Neural cell (in vitro differentiated cells): ENCODE measurements at regions not wholly inside any gene's neighbourhood (a gene's known extent, or its start where the extent isn't known, plus 50 kb on each side); places are given as distances from the start of the nearest gene placed in this dataset.

Experiments
- H2AFZ ChIP-seq: fragments of 200-600, 300-800 bp; sonication (generic), shearing (Covaris generic); 2 replicates; pipeline ENCODE4 v1.6.0; 2014; ENCODE audit warnings: low read depth, mild to moderate bottlenecking, antibody characterized with exemption, low read length, moderate library complexity
- H3F3A ChIP-seq: fragments of 200-600 bp; shearing (Covaris generic); 2 replicates; pipeline ENCODE4 v1.6.1; 2016; ENCODE audit warnings: mild to moderate bottlenecking, moderate library complexity, mixed read lengths, antibody characterized with exemption, low read length; ENCODE audit not compliant: insufficient read depth, poor library complexity, severe bottlenecking
- H3K27ac ChIP-seq: fragments of 200-600, 300-800 bp; sonication (generic), shearing (Covaris generic); 2 replicates; pipeline ENCODE4 v1.5.1; 2014; ENCODE audit warnings: mild to moderate bottlenecking, low read length, moderate library complexity
- H3K27me3 ChIP-seq: fragments of 300-800, 200-600 bp; sonication (generic), shearing (Covaris generic); 2 replicates; pipeline ENCODE4 v1.6.0; 2014; ENCODE audit warnings: mild to moderate bottlenecking, low read depth, low read length, moderate library complexity; ENCODE audit not compliant: insufficient read depth
- H3K36me3 ChIP-seq: fragments of 300-800, 200-600 bp; sonication (generic), shearing (Covaris generic); 2 replicates; pipeline ENCODE4 v1.5.1; 2014; ENCODE audit warnings: mild to moderate bottlenecking, antibody characterized with exemption, low read length, moderate library complexity; ENCODE audit not compliant: insufficient read depth
- H3K4me2 ChIP-seq: fragments of 300-800, 200-600 bp; sonication (generic), shearing (Covaris generic); 2 replicates; pipeline ENCODE4 v1.6.0; 2014; ENCODE audit warnings: mild to moderate bottlenecking, low read length
- H3K4me3 ChIP-seq: fragments of 300-800, 200-600 bp; sonication (generic), shearing (Covaris generic); 2 replicates; pipeline ENCODE4 v1.5.1; 2014; ENCODE audit warnings: mild to moderate bottlenecking, low read length, moderate library complexity
- H3K79me2 ChIP-seq: fragments of 200-600 bp; shearing (Covaris generic); replicated peaks from 2 replicates; pipeline ENCODE4 v1.6.0; 2014; ENCODE audit warnings: mild to moderate bottlenecking, low read length, moderate library complexity; ENCODE audit not compliant: insufficient read depth
- H3K9ac ChIP-seq: fragments of 300-800, 200-600 bp; sonication (generic), shearing (Covaris generic); 2 replicates; pipeline ENCODE4 v1.6.1; 2016; ENCODE audit warnings: mild to moderate bottlenecking, low read length, mixed read lengths
- H3K9me2 ChIP-seq: fragments of 200-600 bp; shearing (Covaris generic); 2 replicates; pipeline ENCODE4 v1.6.1; 2016; ENCODE audit warnings: mild to moderate bottlenecking, low read length, mixed read lengths; ENCODE audit not compliant: insufficient read depth
- H3K9me3 ChIP-seq: fragments of 200-600, 300-800 bp; sonication (generic), shearing (Covaris generic); 2 replicates; pipeline ENCODE4 v1.6.1; 2016; ENCODE audit warnings: mild to moderate bottlenecking, mixed run types, low read length, moderate library complexity, mixed read lengths
- H4K20me1 ChIP-seq: fragments of 200-600 bp; shearing (Covaris generic); 2 replicates; pipeline ENCODE4 v1.6.1; 2016; ENCODE audit warnings: mild to moderate bottlenecking, mixed run types; ENCODE audit not compliant: insufficient read depth
- EP300 ChIP-seq: fragments of 450-650 bp; conservative IDR thresholded peaks from 2 replicates; pipeline ENCODE4 v1.6.1; 2014; ENCODE audit warnings: antibody characterized with exemption, mild to moderate bottlenecking, moderate library complexity; ENCODE audit not compliant: poor library complexity, severe bottlenecking
- EZH2 ChIP-seq: fragments of 200-600, 300-800 bp; shearing (Covaris generic), sonication (generic); IDR thresholded peaks from 2 replicates; pipeline ENCODE4 v1.6.1; 2014; ENCODE audit warnings: antibody characterized with exemption, low read length, borderline replicate concordance, mild to moderate bottlenecking; ENCODE audit not compliant: insufficient read depth, poor library complexity, severe bottlenecking
- MXI1 ChIP-seq: fragments of 450-650 bp; conservative IDR thresholded peaks from 2 replicates; pipeline ENCODE4 v1.6.1; 2014; ENCODE audit warnings: antibody characterized with exemption, mild to moderate bottlenecking; ENCODE audit not compliant: poor library complexity, severe bottlenecking
- POLR2AphosphoS5 ChIP-seq: IDR thresholded peaks from 2 replicates; pipeline ENCODE4 v1.6.1; 2012
- RAD21 ChIP-seq: fragments of 450-650 bp; conservative IDR thresholded peaks from 2 replicates; pipeline ENCODE4 v1.6.1; 2014; ENCODE audit warnings: antibody characterized with exemption, mild to moderate bottlenecking, moderate library complexity
- SMC3 ChIP-seq: fragments of 450-650 bp; conservative IDR thresholded peaks from 2 replicates; pipeline ENCODE4 v1.6.1; 2014; ENCODE audit warnings: antibody characterized with exemption, mild to moderate bottlenecking, moderate library complexity; ENCODE audit not compliant: poor library complexity
- TAF1 ChIP-seq: IDR thresholded peaks from 2 replicates; pipeline ENCODE4 v1.6.1; 2012; ENCODE audit warnings: low read depth
- TF ChIP-seq, protein P1 (sequence below): IDR thresholded peaks from 2 replicates; pipeline ENCODE4 v1.6.1; 2012; ENCODE audit warnings: borderline replicate concordance
- TF ChIP-seq, protein P2 (sequence below): fragments of 450-650 bp; IDR thresholded peaks from 2 replicates; pipeline ENCODE4 v1.5.1; 2014; ENCODE audit warnings: antibody characterized with exemption, mild to moderate bottlenecking, moderate library complexity; ENCODE audit not compliant: poor library complexity, severe bottlenecking

DNA sequence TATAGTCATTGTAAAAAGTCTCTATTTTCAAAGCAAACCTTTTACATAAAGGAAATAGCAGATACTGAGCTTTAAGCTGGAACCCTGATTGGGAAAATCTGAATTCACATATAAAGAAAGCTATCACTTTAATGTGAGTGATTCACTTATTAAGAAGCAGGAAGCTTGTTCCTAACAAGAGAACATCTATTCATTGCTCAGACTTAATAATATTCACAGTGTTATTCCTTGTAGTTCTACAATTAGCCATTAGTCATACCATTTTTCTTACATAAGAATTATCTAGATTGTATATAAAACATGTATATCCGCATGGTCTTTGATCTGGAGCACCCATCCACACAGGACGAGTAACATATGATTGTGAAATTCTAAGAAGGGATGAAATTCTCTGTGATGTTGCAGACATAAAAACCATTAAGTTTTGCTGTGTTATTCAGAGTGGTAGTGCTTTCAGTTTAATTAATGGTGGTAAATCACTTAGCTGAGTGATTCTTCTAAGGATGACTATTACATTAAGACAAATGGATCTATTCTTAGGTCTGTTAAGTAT, 71.1 kb upstream of the FOXQ1 start:
- no peaks in the 10 kb centered on the region for H3F3A ChIP-seq
- H3K4me2 ChIP-seq = no peak overlapping the region
- no peaks in the 10 kb centered on the region for H4K20me1 ChIP-seq
- no peak overlapping the region for H3K4me3 ChIP-seq
- no peak overlapping the region for H2AFZ ChIP-seq
- H3K9ac ChIP-seq = no peak overlapping the region
- no peaks in the 10 kb centered on the region for H3K9me2 ChIP-seq
- no peaks in the 10 kb centered on the region for H3K79me2 ChIP-seq
- no peaks in the 10 kb centered on the region for H3K27me3 ChIP-seq
- no peak for TF ChIP-seq RAD21
- no peaks in the 10 kb centered on the region for H3K9me3 ChIP-seq
- no peaks in the 10 kb centered on the region for H3K36me3 ChIP-seq
- no peak overlapping the region for H3K27ac ChIP-seq

DNA sequence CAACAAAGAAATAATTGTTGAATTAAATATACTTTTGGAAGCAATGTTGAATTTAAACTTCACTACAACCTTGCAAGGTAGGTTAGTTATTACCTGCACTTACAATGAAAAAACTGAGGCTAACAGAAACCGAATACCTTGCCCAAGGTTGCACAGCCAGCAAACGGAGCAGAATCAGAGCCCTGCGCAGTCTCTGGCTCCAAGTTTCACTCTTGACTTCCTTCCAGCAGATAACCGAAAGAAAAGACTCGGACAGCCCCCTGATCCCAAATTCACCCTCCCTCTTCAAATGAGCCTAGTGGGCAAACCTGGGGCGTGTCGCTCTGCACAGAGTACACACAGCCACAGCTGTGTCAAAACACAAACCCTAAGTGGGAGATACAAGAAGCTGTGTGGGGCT, 72.1 kb upstream of the FOXQ1 start:
- H3K9me3 ChIP-seq = no peaks in the 10 kb centered on the region
- H3K27ac ChIP-seq = no peak overlapping the region
- no peaks in the 10 kb centered on the region for H3K9me2 ChIP-seq
- H3K4me3 ChIP-seq = no peak overlapping the region
- H3F3A ChIP-seq = no peaks in the 10 kb centered on the region
- H4K20me1 ChIP-seq = no peaks in the 10 kb centered on the region
- TF ChIP-seq, protein P1, sequence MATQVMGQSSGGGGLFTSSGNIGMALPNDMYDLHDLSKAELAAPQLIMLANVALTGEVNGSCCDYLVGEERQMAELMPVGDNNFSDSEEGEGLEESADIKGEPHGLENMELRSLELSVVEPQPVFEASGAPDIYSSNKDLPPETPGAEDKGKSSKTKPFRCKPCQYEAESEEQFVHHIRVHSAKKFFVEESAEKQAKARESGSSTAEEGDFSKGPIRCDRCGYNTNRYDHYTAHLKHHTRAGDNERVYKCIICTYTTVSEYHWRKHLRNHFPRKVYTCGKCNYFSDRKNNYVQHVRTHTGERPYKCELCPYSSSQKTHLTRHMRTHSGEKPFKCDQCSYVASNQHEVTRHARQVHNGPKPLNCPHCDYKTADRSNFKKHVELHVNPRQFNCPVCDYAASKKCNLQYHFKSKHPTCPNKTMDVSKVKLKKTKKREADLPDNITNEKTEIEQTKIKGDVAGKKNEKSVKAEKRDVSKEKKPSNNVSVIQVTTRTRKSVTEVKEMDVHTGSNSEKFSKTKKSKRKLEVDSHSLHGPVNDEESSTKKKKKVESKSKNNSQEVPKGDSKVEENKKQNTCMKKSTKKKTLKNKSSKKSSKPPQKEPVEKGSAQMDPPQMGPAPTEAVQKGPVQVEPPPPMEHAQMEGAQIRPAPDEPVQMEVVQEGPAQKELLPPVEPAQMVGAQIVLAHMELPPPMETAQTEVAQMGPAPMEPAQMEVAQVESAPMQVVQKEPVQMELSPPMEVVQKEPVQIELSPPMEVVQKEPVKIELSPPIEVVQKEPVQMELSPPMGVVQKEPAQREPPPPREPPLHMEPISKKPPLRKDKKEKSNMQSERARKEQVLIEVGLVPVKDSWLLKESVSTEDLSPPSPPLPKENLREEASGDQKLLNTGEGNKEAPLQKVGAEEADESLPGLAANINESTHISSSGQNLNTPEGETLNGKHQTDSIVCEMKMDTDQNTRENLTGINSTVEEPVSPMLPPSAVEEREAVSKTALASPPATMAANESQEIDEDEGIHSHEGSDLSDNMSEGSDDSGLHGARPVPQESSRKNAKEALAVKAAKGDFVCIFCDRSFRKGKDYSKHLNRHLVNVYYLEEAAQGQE = no peak
- TF ChIP-seq TAF1 (no peak), RAD21 (no peak), EZH2 (no peak), EP300 (no peak), SMC3 (no peak), POLR2AphosphoS5 (no peak), MXI1 (no peak)
- TF ChIP-seq, protein P2, sequence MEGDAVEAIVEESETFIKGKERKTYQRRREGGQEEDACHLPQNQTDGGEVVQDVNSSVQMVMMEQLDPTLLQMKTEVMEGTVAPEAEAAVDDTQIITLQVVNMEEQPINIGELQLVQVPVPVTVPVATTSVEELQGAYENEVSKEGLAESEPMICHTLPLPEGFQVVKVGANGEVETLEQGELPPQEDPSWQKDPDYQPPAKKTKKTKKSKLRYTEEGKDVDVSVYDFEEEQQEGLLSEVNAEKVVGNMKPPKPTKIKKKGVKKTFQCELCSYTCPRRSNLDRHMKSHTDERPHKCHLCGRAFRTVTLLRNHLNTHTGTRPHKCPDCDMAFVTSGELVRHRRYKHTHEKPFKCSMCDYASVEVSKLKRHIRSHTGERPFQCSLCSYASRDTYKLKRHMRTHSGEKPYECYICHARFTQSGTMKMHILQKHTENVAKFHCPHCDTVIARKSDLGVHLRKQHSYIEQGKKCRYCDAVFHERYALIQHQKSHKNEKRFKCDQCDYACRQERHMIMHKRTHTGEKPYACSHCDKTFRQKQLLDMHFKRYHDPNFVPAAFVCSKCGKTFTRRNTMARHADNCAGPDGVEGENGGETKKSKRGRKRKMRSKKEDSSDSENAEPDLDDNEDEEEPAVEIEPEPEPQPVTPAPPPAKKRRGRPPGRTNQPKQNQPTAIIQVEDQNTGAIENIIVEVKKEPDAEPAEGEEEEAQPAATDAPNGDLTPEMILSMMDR = no peak
- no peak overlapping the region for H3K4me2 ChIP-seq
- H3K79me2 ChIP-seq = no peaks in the 10 kb centered on the region
- H3K27me3 ChIP-seq = no peaks in the 10 kb centered on the region
- H2AFZ ChIP-seq = no peak overlapping the region
- no peaks in the 10 kb centered on the region for H3K36me3 ChIP-seq
- H3K9ac ChIP-seq = no peak overlapping the region

DNA sequence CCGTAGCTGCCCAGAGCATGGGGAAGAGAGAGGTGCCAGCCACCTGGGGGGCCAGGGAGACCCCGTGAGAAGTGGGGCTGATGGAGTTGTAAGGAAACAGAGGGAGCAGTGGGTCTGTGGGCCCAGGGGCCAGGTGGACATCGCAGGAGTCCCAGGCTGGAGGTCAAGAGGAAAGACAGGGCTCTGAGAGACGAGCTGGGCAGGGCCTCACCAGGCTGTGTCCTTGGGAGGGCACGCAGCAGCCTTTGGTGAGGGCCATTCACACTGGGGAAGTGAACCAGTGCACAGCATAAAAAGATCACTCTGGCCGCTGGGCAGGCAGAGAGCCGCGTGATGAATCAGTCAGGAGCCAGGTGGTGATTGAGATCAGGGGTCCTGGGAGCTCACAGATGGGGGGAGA, 73.9 kb upstream of the FOXQ1 start:
- H3K27ac ChIP-seq = no peak overlapping the region
- H3K9me3 ChIP-seq = no peaks in the 10 kb centered on the region
- H2AFZ ChIP-seq = no peak overlapping the region
- H3K9ac ChIP-seq = no peak overlapping the region
- H3K9me2 ChIP-seq = no peaks in the 10 kb centered on the region
- H3K79me2 ChIP-seq = no peaks in the 10 kb centered on the region
- no peaks in the 10 kb centered on the region for H3K36me3 ChIP-seq
- H3K27me3 ChIP-seq = no peaks in the 10 kb centered on the region
- TF ChIP-seq RAD21 = no peak
- TF ChIP-seq MXI1 = no peak
- TF ChIP-seq, protein P2 = no peak
- no peak for TF ChIP-seq EZH2
- no peak for TF ChIP-seq POLR2AphosphoS5
- TF ChIP-seq SMC3 = no peak
- TF ChIP-seq, protein P1 = no peak
- TF ChIP-seq TAF1 = no peak
- TF ChIP-seq EP300 = no peak
- no peak overlapping the region for H3K4me3 ChIP-seq
- no peaks in the 10 kb centered on the region for H4K20me1 ChIP-seq
- H3F3A ChIP-seq = no peaks in the 10 kb centered on the region
- H3K4me2 ChIP-seq = no peak overlapping the region
